Kasumi-1 (cell line): ENCODE measurements at regions not wholly inside any gene's neighbourhood (a gene's known extent, or its start where the extent isn't known, plus 50 kb on each side); places are given as distances from the start of the nearest gene placed in this dataset.

Experiments
- DNase-seq, 2 experiments: peaks; one replicate each; lab custom pipeline; 2025; lab: John Stamatoyannopoulos, UW

- DNase-seq: no peak
These were observed 62.4 kb upstream of the PCSK6 start for GRCh38 chr15:101551696-101552591.

GRCh38 chr15:101550124-101550523, 60.6 kb upstream of the PCSK6 start:
- no peak for DNase-seq

GRCh38 chr15:101549647-101550046, 60.1 kb upstream of the PCSK6 start:
- DNase-seq: no peak

- DNase-seq: no peak
These were observed 58.2 kb upstream of the PCSK6 start for GRCh38 chr15:101547737-101548136.

GRCh38 chr15:101545548-101546505, 56.3 kb upstream of the PCSK6 start:
- no peak for DNase-seq

GRCh38 chr15:101544613-101544945, 55.1 kb upstream of the PCSK6 start:
- DNase-seq: no peak

GRCh38 chr15:101543926-101544612, 54.6 kb upstream of the PCSK6 start:
- DNase-seq: no peak

- no peak for DNase-seq
These were observed 53.9 kb upstream of the PCSK6 start for GRCh38 chr15:101543431-101543830.

GRCh38 chr15:101543026-101543390, 53.5 kb upstream of the PCSK6 start:
- no peak for DNase-seq

- no peak for DNase-seq
These were observed 53.0 kb upstream of the PCSK6 start for GRCh38 chr15:101542306-101543025.

- DNase-seq: no peak
These were observed 52.2 kb upstream of the PCSK6 start for GRCh38 chr15:101541501-101542292.

GRCh38 chr15:101540480-101541239, 51.2 kb upstream of the PCSK6 start:
- DNase-seq: no peak

GRCh38 chr15:101539930-101540329, 50.4 kb upstream of the PCSK6 start:
- DNase-seq: no peak

GRCh38 chr15:101539492-101539891, 50.0 kb upstream of the PCSK6 start:
- DNase-seq: no peak
